ENCODE measurements at regions not wholly inside any gene's neighbourhood (a gene's known extent, or its start where the extent isn't known, plus 50 kb on each side); places are given as distances from the start of the nearest gene placed in this dataset.

DNA sequence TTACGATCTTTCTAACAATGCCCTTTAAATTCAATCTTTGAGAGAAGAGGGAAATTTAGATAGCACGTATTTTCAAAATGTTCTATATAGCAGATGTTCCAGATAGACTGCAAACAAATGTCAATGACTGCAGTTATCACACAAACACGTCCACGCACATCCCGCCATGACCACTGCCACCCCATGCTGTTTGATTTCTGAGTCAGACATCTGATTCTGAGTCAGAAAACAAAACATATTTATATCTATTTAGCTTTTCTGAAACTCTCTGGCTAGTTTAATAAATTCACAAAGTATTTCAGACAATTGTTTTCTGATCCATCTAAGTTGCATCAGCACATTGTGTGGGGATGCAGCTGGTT, 105.9 kb upstream of the BCAT1 start (continued):
- TF ChIP-seq, protein P1, sequence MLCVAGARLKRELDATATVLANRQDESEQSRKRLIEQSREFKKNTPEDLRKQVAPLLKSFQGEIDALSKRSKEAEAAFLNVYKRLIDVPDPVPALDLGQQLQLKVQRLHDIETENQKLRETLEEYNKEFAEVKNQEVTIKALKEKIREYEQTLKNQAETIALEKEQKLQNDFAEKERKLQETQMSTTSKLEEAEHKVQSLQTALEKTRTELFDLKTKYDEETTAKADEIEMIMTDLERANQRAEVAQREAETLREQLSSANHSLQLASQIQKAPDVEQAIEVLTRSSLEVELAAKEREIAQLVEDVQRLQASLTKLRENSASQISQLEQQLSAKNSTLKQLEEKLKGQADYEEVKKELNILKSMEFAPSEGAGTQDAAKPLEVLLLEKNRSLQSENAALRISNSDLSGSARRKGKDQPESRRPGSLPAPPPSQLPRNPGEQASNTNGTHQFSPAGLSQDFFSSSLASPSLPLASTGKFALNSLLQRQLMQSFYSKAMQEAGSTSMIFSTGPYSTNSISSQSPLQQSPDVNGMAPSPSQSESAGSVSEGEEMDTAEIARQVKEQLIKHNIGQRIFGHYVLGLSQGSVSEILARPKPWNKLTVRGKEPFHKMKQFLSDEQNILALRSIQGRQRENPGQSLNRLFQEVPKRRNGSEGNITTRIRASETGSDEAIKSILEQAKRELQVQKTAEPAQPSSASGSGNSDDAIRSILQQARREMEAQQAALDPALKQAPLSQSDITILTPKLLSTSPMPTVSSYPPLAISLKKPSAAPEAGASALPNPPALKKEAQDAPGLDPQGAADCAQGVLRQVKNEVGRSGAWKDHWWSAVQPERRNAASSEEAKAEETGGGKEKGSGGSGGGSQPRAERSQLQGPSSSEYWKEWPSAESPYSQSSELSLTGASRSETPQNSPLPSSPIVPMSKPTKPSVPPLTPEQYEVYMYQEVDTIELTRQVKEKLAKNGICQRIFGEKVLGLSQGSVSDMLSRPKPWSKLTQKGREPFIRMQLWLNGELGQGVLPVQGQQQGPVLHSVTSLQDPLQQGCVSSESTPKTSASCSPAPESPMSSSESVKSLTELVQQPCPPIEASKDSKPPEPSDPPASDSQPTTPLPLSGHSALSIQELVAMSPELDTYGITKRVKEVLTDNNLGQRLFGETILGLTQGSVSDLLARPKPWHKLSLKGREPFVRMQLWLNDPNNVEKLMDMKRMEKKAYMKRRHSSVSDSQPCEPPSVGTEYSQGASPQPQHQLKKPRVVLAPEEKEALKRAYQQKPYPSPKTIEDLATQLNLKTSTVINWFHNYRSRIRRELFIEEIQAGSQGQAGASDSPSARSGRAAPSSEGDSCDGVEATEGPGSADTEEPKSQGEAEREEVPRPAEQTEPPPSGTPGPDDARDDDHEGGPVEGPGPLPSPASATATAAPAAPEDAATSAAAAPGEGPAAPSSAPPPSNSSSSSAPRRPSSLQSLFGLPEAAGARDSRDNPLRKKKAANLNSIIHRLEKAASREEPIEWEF (IDR thresholded peaks at IDR 0.05; ENCODE audit: insufficient replicate concordance, low read depth, low read length): no peak
- TF ChIP-seq ZNF24 (IDR thresholded peaks at IDR 0.05): no peak
- peak; percentile 84; the same call in 2 of the 3 replicates for TF ChIP-seq POU2F2 (IDR thresholded peaks at IDR 0.05; ENCODE audit: borderline replicate concordance, low read depth, low read length)
- no peak for TF ChIP-seq CEBPB (IDR thresholded peaks at IDR 0.05; ENCODE audit: borderline replicate concordance in 1 of 2, low read depth in 2 of 2, low read length in 2 of 2)
- no peak for TF ChIP-seq NRF1 (conservative IDR thresholded peaks at IDR 0.05; ENCODE audit: low read depth, low read length)
- TF ChIP-seq, protein P2, sequence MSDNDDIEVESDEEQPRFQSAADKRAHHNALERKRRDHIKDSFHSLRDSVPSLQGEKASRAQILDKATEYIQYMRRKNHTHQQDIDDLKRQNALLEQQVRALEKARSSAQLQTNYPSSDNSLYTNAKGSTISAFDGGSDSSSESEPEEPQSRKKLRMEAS (IDR thresholded peaks at IDR 0.05; ENCODE audit: low read depth, low read length): no peak
- peak; percentile 31 to 54; a peak in 3 of 4 replicates for TF ChIP-seq IKZF2 (IDR thresholded peaks at IDR 0.05)
- peak; percentile 97 for TF ChIP-seq BCL11A (IDR thresholded peaks at IDR 0.05; ENCODE audit: low read depth, low read length)
- TF ChIP-seq, protein P3, sequence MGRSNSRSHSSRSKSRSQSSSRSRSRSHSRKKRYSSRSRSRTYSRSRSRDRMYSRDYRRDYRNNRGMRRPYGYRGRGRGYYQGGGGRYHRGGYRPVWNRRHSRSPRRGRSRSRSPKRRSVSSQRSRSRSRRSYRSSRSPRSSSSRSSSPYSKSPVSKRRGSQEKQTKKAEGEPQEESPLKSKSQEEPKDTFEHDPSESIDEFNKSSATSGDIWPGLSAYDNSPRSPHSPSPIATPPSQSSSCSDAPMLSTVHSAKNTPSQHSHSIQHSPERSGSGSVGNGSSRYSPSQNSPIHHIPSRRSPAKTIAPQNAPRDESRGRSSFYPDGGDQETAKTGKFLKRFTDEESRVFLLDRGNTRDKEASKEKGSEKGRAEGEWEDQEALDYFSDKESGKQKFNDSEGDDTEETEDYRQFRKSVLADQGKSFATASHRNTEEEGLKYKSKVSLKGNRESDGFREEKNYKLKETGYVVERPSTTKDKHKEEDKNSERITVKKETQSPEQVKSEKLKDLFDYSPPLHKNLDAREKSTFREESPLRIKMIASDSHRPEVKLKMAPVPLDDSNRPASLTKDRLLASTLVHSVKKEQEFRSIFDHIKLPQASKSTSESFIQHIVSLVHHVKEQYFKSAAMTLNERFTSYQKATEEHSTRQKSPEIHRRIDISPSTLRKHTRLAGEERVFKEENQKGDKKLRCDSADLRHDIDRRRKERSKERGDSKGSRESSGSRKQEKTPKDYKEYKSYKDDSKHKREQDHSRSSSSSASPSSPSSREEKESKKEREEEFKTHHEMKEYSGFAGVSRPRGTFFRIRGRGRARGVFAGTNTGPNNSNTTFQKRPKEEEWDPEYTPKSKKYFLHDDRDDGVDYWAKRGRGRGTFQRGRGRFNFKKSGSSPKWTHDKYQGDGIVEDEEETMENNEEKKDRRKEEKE (IDR thresholded peaks at IDR 0.05): no peak
- TF ChIP-seq ZBED1 (IDR thresholded peaks at IDR 0.05; ENCODE audit: borderline replicate concordance): peak; percentile 83; the same call in 1 of the 2 replicates
- TF ChIP-seq BACH1 (IDR thresholded peaks at IDR 0.05; ENCODE audit: borderline replicate concordance): no peak
- peak; percentile 82 to 89; a peak in 3 of 4 replicates for TF ChIP-seq EP300 (IDR thresholded peaks at IDR 0.05; ENCODE audit: borderline replicate concordance in 1 of 2, control insufficient read depth in 1 of 2, low read depth in 2 of 2, low read length in 2 of 2)
- TF ChIP-seq ASH2L (IDR thresholded peaks at IDR 0.05; ENCODE audit: borderline replicate concordance, low read depth): no peak
- TF ChIP-seq, protein P4, sequence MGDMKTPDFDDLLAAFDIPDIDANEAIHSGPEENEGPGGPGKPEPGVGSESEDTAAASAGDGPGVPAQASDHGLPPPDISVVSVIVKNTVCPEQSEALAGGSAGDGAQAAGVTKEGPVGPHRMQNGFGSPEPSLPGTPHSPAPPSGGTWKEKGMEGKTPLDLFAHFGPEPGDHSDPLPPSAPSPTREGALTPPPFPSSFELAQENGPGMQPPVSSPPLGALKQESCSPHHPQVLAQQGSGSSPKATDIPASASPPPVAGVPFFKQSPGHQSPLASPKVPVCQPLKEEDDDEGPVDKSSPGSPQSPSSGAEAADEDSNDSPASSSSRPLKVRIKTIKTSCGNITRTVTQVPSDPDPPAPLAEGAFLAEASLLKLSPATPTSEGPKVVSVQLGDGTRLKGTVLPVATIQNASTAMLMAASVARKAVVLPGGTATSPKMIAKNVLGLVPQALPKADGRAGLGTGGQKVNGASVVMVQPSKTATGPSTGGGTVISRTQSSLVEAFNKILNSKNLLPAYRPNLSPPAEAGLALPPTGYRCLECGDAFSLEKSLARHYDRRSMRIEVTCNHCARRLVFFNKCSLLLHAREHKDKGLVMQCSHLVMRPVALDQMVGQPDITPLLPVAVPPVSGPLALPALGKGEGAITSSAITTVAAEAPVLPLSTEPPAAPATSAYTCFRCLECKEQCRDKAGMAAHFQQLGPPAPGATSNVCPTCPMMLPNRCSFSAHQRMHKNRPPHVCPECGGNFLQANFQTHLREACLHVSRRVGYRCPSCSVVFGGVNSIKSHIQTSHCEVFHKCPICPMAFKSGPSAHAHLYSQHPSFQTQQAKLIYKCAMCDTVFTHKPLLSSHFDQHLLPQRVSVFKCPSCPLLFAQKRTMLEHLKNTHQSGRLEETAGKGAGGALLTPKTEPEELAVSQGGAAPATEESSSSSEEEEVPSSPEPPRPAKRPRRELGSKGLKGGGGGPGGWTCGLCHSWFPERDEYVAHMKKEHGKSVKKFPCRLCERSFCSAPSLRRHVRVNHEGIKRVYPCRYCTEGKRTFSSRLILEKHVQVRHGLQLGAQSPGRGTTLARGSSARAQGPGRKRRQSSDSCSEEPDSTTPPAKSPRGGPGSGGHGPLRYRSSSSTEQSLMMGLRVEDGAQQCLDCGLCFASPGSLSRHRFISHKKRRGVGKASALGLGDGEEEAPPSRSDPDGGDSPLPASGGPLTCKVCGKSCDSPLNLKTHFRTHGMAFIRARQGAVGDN (IDR thresholded peaks at IDR 0.05): peak; percentile 72; the same call in 1 of the 2 replicates
- no peak for TF ChIP-seq SMAD1 (IDR thresholded peaks at IDR 0.05; ENCODE audit: low read depth, partially characterized antibody)
- peak; percentile 88 for TF ChIP-seq YY1 (IDR thresholded peaks at IDR 0.05; ENCODE audit: low read depth, low read length)
- TF ChIP-seq, protein P5, sequence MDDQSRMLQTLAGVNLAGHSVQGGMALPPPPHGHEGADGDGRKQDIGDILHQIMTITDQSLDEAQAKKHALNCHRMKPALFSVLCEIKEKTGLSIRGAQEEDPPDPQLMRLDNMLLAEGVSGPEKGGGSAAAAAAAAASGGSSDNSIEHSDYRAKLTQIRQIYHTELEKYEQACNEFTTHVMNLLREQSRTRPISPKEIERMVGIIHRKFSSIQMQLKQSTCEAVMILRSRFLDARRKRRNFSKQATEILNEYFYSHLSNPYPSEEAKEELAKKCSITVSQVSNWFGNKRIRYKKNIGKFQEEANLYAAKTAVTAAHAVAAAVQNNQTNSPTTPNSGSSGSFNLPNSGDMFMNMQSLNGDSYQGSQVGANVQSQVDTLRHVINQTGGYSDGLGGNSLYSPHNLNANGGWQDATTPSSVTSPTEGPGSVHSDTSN (IDR thresholded peaks at IDR 0.05; ENCODE audit: insufficient replicate concordance, low read depth, low read length): peak; percentile 11
